ENCODE measurements at regions not wholly inside any gene's neighbourhood (a gene's known extent, or its start where the extent isn't known, plus 50 kb on each side); places are given as distances from the start of the nearest gene placed in this dataset.

DNA sequence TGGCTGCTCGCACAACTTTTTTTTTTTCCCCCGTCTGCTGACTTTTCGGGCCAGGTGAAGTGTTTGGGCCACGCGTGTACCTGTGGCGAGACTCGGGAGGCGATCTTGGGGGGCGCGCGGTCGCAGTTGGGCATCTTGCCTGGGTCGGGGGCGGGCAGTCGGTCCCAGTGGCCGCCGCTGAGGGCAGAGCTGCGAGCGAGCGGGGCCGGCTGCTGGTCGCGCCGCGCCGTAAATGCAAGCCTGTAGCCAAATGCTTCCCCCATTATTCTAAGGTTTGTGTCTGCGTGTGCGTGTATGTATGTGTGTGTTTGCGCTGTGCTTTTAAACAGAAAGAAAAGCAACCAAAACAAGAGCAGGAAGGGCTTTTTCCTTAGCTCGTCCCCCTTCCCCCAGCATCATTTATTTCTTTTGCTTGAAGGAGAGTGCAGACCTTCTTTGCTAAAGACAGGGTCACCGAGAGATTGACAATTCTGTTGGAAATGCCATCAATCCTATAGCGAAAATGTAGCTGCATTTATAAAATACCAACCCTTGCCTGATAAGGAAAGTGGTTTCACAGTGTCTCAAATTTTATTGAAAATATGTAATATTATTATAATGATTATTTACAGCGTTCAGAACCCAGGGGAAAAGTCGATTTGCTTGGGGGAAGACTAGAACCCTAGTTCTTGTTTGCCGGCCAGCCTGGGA lies 143.2 kb upstream of the ZNF536 start:
- TF ChIP-seq, protein P1, sequence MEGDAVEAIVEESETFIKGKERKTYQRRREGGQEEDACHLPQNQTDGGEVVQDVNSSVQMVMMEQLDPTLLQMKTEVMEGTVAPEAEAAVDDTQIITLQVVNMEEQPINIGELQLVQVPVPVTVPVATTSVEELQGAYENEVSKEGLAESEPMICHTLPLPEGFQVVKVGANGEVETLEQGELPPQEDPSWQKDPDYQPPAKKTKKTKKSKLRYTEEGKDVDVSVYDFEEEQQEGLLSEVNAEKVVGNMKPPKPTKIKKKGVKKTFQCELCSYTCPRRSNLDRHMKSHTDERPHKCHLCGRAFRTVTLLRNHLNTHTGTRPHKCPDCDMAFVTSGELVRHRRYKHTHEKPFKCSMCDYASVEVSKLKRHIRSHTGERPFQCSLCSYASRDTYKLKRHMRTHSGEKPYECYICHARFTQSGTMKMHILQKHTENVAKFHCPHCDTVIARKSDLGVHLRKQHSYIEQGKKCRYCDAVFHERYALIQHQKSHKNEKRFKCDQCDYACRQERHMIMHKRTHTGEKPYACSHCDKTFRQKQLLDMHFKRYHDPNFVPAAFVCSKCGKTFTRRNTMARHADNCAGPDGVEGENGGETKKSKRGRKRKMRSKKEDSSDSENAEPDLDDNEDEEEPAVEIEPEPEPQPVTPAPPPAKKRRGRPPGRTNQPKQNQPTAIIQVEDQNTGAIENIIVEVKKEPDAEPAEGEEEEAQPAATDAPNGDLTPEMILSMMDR (IDR thresholded peaks at IDR 0.05; ENCODE audit: low read depth, low read length, poor library complexity, severe bottlenecking): no peak
- TF ChIP-seq EZH2phosphoT487 (IDR thresholded peaks at IDR 0.05; ENCODE audit: borderline replicate concordance, low read length): no peak

All from DOHH2 (cell line).